LHCN-M2 (cell line): ENCODE measurements at regions not wholly inside any gene's neighbourhood (a gene's known extent, or its start where the extent isn't known, plus 50 kb on each side); places are given as distances from the start of the nearest gene placed in this dataset.
"Not testable (repeated sequence)": the region's sequence is repeated elsewhere in the genome, so short reads cannot be mapped to it uniquely, and the experiment has no call there.

Source experiments
- DNase-seq: peaks from one replicate; pipeline ENCODE4 v3.0.0-alpha.2; 2012; ENCODE audit warnings: low read depth

- peak; percentile 75 for DNase-seq
These were observed 260.9 kb downstream of the RAD51AP2 start for GRCh38 chr2:17257189-17257909.

DNA sequence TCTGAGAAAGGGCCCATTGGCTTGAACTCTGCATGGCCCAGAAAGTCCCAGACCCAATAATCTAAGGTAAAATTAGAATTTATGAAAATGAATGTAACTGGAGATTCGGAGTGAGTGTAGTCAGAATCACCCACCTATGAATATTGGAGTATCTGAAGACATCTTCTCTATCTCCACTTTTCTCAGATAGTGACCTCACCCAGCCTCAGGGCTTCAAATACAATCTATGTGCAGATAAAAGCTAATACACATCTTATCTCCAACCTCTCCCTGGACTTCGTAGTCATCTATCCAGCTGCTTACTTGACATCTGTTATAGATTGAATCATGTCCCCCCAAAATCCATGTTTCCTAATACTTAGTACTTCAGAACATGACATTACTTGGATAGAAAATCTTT, 263.2 kb downstream of the RAD51AP2 start:
- DNase-seq = no peak

DNA sequence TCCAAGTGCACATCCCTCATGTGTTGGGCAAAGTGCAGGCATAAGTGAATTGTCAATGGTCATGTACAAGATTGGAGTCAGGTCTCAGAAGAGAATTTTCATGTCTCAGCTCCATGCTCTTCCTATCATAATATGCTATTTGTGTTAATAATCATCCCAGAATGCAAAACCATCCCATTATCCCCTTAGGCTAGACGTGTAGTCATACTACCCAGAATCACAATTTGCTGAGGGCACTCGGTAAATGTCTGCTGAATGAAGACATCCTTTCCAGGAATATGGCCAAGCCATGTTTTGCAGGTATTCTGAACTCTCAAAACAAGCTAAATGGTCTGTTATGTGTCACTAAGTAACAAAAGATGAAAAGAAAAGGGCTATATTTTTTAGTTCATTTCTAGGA, 263.8 kb downstream of the RAD51AP2 start:
- no peak for DNase-seq

- peak; percentile 17 for DNase-seq
These were observed 266.0 kb downstream of the RAD51AP2 start for GRCh38 chr2:17252258-17252657.

GRCh38 chr2:17251171-17251570, 267.1 kb downstream of the RAD51AP2 start:
- DNase-seq = no peak

DNA sequence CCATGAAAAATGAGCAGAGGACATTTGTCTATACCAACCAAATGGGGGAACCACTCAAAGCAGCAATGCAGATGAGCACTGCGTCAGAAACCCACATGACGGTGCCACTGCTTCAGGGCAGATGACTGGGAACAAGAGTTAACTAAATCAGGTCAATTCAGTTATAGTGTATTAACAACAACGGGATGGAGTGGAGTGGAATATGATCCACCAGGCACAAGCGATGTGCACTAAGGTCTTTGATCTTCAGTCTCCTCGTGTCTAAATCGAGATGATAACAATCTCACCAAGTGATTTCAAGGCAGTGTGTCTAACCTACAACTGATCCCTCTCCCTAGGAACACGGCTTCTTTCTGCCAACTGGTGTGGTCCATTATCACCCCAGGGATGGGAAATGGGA, 269.0 kb downstream of the RAD51AP2 start:
- no peak for DNase-seq

DNA sequence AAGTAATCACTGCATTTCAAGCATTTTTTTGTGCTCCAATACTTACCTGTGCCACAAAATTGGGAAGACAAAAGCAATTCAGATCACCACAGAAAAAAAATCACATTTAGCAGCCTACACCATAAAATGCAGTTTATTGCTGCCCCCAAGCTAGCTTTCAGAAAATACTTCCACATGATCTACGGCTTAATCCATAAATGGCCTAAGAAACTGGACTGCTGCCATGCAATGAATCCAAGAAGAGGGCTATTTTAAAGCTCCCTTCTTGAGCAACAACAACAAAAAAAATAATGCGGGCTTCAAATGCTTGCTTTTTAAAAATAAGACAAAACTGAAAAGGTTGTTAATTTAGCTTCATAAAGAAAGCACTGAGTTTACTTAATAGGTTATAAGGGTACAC, 272.3 kb downstream of the RAD51AP2 start:
- peak; percentile 13 for DNase-seq

- no peak for DNase-seq
These were observed 275.3 kb downstream of the RAD51AP2 start for GRCh38 chr2:17242813-17243485.

GRCh38 chr2:17239550-17239949, 278.7 kb downstream of the RAD51AP2 start:
- no peak for DNase-seq

DNA sequence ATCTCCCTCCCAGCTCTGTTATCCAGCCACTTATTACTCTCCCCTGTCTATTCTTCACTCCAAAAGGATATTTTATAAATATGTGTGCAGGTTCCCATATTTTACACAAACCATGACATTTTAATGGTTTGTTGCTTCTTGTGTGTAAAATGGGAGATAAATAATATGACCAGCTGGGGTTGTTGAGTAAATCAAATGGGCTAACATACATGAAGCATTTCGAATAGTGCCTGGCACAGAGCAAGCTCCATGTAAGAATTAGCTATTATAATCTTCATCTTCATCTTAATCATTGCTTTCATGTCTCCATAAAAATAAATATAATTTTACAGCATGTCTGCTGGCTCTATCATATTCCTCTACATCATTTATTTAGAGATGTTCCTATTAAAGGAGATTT, 283.1 kb downstream of the RAD51AP2 start:
- no peak for DNase-seq

DNA sequence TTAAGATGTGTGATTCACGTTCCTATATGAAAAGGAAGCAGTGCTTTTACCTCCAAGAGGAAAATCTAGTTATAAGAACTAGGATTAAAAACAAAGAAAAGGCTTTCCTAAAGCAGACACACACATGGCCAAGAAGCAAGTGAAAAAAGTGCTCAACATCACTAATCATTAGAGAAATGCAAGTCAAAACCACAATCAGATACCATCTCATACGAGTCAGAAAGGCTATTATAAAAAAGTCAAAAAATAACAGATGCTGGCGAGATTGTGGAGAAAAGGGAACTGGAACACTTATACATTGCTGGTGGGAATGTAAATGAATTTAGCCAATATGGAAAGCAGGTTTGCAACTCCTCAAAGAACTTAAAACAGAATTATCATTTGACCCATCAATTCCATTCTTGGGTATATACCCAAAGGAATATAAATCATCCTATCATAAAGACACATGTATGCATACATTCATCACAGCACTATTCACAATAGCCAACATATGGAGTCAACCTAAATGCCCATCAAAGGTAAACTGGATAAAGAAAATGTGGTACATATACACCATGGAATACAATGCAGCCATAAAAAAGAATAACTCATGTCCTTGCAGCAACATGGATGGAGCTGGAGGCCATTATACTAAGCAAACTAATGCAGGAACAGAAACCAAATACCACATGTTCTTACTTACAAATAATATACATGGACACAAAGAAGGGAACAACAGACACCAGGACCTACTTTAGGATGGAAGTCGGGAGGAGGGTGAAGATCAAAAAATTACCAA, 285.3 kb downstream of the RAD51AP2 start:
- DNase-seq = peak; percentile 43

- DNase-seq = no peak
These were observed 286.8 kb downstream of the RAD51AP2 start for GRCh38 chr2:17231394-17231965.

DNA sequence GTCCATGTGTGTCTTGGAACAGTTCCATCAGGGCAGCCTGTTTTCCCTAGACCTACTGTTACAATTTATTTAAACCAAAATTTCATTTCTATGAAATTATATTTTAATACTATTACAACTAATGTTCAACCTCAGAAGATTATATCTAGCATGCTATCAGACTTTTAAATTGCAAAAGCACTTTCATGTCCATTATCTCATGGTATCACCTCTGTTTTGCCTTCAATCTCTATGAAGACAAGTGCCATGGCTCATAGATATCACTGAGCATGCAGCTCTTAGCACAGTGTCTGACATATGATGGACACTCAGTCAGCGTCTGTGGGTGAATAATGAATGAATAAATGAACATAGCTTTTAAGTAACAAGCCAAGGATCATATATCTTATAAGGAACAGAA, 288.8 kb downstream of the RAD51AP2 start:
- DNase-seq = no peak

GRCh38 chr2:17228461-17228860, 289.8 kb downstream of the RAD51AP2 start:
- peak; percentile 91 for DNase-seq

DNA sequence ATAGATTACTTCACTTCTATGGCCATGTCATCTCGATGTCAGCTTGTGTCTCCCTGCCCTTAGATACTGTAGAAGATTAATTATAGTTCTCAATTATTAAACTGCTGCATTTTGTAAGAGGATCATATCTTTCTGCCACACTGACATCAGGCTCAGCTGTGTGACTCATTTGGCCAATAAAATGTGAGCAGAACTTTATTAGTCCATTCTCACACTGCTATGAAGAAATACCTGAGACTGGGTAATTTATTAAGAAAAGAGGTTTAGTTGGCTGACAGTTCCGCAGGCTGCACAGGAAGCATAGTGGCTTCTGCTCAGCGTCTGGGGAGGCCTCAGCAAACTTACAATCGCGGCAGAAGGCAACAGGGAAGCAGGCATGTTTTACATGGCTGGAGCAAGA, 290.4 kb downstream of the RAD51AP2 start:
- DNase-seq = peak; percentile 39

DNA sequence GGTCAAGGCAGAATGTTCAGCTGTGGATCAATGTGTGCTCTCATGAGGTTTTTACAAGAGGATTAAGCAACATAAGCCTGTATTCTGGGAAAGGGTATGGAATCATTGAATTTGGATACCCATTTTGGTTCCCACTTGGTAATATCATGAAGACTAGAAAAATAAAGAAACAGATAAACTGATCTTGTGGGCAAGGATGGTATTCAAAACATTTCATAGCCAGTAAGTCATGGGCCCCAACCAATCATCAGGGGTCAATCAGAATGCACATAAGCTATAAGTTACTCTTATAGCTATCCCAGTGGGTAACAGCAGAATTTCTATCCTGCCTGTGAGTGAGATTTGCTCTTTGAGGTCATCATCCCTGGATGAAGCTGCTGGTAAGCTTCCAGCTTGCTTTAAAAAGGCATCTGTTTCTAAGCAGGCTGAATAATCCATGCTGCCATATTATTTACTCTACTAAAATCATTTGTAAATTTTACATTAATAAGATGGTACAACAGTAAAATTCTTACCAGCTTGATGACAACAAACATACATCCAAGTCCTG, 291.2 kb downstream of the RAD51AP2 start:
- DNase-seq = peak; percentile 24

DNA sequence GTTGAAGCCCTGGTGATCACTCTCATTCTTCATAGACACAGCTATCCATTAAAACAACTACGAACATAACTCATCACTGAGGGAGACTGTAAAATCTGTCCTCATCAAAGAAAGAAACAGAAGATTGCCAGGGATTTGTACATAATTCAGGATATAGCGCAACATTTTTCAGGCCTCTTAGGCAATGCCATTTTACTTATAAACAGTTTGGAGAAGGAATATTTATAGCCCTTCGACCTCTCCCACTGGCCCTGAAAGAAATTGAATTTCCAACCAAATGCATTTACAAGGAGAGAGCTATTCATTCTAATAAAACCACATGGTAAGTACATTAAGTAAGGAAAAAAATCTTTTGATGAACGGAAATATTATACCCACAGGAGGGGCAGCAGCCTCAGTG, 295.0 kb downstream of the RAD51AP2 start:
- DNase-seq = no peak

DNA sequence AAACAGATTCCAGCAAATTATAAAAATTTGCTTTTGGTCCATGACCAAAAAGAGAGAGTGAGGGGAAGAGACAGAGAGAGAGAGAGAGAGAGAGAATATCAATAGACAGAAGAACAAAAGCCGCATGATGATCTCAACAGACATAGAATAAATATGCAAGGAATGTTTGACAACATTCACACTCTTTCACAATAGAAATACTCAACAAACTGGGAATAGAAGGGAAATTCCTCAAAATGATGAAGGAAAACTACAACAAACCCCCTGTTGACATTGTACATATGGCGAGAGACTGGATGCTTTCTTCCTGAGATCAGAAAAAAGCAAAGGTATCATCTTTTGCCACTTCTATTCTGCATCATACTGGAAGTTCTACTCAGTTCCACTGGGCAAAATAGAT, 309.7 kb downstream of the RAD51AP2 start:
- peak; percentile 78 for DNase-seq

- DNase-seq = no peak
These were observed 311.5 kb downstream of the RAD51AP2 start for GRCh38 chr2:17206771-17207170.

- DNase-seq = not testable (repeated sequence)
These were observed 314.0 kb downstream of the RAD51AP2 start for GRCh38 chr2:17204214-17204613.

- DNase-seq = not testable (repeated sequence)
These were observed 315.6 kb downstream of the RAD51AP2 start for GRCh38 chr2:17202628-17203027.

- no peak for DNase-seq
These were observed 318.5 kb downstream of the RAD51AP2 start for GRCh38 chr2:17199741-17200140.
